GM21576 (cell line): ENCODE measurements at regions not wholly inside any gene's neighbourhood (a gene's known extent, or its start where the extent isn't known, plus 50 kb on each side); places are given as distances from the start of the nearest gene placed in this dataset.

Source experiments
- ATAC-seq: cut with Tn5 transposase; IDR thresholded peaks from one replicate; pipeline ENCODE4 v1.9.1; 2021; ENCODE audit warnings: mild to moderate bottlenecking, moderate library complexity; ENCODE audit not compliant: unreplicated experiment

- no peak for ATAC-seq
These were observed 711.1 kb upstream of the NUDT12 start for GRCh38 chr5:104273725-104274124.

DNA sequence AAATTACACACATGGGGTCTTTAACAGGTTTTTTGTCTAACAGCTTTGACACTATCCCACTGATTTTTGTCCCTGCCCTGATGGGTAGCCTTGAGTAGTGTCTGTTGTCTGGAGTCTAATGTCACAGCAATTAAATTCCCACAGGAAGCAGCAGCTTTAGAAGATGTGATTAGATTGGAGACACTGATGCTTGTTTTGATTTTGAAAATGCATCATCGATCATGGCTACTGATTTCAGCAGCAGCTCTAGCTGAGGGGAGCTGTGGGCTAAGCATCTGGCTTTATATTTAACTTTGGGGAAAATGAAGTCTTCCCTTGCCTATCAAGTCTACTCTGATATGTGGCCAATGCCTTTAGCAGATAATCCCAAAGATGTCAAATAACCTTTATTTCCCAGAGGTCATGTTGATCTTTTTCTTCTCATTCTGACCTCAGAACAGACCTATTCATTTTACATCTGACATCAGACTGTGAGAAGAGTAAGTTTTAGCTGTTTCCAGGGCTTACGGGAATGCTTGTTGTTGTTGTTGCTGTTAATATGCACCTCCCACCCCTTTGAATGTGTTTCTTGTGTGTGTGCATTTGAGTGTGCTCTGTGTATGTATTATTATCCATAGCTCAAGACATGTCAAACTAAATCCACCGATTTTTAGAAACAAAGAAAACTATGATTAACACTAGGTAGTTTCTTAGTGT lies 704.9 kb upstream of the NUDT12 start:
- no peak for ATAC-seq

- ATAC-seq, result no peak
These were observed 703.6 kb upstream of the NUDT12 start for GRCh38 chr5:104266161-104266560.

DNA sequence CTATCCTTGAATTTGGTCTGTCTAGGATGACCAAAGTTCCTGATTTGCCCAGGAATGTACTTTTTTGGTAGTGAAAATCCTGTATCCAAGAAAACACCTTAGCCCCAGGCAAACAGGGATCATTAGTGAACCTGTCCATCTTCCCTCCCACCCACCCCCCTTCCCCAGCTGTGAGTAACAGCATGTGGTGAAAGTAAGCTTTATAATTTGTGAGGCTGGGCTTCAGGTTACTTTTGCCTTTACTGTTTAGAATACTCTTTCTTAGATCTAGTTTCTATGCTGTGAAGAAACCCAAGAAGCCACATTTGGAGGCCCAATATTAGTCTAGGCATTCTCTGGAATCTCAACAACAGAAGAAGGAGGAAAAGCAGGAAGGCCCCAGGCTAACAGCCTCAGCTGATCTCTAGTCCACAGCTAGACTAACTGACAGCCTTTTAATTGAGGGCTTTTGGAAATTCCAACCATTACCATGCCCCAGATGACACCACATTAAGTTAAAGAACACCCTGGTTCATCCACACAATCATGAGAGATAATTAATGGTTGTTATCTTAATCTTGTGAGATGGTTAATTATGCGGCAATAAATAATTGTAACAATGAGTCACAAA lies 703.0 kb upstream of the NUDT12 start:
- ATAC-seq, result no peak

GRCh38 chr5:104247260-104247659 lies 684.7 kb upstream of the NUDT12 start:
- no peak for ATAC-seq

DNA sequence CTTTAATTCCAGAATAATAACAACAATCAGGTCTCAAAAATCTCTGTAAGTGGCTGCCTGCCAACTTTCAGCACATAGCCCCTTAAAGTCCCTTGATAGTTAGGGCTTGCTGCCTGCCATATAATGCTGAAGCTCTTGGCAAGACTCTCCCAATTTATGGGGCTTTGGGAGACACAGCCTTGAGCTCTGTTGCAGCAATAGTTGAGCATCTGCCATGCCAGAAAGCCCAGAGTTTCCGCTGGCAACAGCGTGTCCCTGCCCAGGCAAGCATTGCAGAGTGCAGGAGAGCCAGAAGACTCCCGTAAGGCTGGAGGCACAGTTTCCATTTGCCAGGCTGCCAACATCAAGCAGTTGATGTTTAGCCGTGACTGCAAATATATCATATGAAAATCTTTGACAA lies 678.5 kb upstream of the NUDT12 start:
- no peak for ATAC-seq

DNA sequence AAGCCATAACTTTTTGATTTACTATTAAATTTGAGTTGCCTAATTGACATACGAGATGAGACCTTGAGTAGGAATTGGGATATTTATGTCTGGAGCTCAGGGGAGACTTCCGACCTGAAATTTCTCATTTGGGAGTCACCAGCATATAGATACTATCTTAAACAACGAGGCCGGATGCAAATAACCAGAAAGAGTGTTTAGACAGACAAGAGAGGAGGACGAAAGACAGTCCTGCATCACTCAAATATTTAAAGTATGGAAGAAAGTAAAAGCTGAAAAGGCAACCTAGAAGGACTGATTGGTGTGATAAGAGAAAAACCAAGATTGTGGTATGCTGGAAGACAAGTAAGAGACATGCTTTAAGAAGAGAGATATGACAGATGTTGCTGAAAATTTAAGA lies 675.0 kb upstream of the NUDT12 start:
- no peak for ATAC-seq

DNA sequence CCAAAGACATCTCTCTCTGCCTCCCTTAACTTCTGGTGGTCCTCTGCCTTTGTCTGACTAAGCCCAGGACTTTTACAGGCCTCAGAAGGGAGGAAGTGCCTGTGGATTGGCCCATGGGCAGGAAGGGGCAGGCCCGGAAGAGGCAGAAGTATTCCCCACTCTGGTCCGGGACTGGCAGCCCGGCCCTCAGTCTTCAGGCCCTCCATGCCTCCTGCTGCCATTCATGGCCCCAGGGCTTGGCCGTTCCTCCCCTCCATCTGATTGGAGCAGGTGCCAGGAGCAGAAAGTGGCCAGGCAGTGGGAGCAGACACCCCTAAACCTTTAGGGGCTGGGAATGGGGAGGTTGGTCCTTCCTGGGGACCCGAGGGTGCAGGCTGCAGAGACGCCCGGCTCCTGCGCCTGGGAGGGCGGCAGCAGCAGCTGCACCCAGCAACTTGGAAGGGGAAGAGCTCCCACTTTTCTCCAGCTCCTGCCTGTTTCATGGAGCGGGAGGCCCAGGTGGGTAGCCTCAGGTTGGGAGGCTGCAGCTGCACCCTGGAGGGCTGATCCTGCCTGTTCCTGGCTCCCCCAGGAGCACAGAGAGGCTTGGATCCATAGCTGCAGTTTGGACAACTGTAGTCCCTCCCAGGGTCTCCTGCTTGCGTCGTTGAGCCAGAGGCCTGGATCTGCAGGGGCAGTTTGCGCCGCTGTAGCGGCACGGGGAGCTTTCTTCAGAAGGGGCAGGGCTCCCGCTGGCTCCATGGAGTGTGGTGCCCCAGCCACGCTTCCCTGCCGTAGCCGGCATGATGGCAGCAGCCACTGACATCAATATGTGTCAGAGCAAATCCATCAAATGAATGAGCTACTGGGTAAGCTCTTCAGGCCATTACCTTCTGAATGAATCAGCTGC lies 661.5 kb upstream of the NUDT12 start:
- no peak for ATAC-seq

DNA sequence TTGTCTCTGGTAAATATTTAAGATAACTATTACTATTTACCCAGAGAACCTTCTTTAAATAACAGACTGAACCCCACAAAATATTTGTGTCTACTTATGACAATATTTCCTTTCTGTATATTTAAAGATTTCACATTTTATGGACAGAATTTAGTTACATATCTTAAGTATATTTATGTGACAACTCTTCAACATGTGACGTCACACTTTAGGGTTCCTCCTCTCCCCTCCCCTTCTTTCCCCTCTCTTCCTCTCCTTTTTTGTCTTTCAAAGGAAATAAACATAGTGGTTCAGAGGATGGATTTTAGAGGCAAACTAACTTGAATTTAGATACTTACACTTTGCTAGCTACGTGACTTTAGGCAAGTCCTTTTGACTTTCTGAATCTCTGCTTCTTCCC lies 655.6 kb upstream of the NUDT12 start:
- ATAC-seq, result no peak

GRCh38 chr5:104213216-104213615 lies 650.6 kb upstream of the NUDT12 start:
- no peak for ATAC-seq

DNA sequence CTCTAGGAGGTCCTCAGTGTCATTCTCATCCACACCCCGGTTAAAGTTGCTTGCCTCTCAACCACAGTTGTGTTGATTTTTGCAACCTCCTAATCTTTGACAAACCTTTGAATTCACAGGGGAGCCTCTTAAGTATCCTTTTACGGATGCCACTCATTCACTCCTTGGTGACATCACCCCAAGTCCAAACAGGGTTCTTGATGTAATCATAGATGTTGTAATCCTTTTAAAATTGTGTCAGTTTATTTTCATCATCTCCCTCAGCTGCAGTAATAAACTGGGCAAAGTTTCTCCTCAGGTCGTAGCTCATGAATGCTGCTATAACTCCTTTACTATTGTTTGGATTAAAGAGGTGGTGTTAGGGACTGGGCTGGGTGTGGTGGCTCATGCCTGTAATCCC lies 637.2 kb upstream of the NUDT12 start:
- no peak for ATAC-seq

- ATAC-seq, result no peak
These were observed 635.6 kb upstream of the NUDT12 start for GRCh38 chr5:104198156-104198555.

GRCh38 chr5:104189909-104190308 lies 627.3 kb upstream of the NUDT12 start:
- no peak for ATAC-seq

GRCh38 chr5:104189031-104189430 lies 626.4 kb upstream of the NUDT12 start:
- ATAC-seq, result no peak

DNA sequence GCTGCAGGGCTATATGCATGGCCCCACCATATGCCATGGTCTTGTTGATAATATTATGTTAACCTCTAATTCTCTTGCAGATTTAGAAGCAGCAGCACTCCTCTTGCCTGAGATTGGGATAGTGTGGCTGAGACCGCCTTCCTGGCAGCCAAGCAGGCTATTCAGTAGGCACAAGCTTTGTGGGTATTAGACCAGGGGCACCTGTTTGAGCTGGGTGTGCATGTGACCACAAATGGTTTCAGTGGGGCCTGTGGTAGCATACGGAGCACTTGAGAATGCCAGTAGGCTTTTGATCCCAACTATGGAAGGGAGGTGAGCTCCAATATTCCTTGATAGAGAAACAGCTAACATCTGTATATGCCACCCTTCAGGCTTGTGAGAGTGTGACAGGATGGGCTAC lies 625.1 kb upstream of the NUDT12 start:
- no peak for ATAC-seq

- no peak for ATAC-seq
These were observed 623.9 kb upstream of the NUDT12 start for GRCh38 chr5:104186510-104186909.

DNA sequence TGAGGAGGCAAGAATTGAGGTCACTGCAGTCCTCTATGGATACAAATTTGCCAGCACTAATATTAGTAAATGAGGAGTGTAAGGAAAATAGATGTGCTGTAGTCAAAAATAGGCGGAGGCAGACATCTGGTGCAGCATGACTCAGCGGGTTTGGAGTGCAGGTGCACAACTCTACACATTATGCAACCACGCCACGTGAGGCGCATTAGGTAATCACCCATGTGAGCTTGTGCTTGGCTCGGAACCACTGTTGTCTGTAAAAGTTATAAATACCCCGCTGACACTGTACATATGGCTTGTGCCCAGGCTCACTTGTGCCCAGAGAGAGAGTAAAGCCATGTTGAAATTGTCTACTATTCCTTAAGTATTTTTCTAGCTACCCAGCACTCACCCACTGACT lies 623.5 kb upstream of the NUDT12 start:
- ATAC-seq, result no peak

DNA sequence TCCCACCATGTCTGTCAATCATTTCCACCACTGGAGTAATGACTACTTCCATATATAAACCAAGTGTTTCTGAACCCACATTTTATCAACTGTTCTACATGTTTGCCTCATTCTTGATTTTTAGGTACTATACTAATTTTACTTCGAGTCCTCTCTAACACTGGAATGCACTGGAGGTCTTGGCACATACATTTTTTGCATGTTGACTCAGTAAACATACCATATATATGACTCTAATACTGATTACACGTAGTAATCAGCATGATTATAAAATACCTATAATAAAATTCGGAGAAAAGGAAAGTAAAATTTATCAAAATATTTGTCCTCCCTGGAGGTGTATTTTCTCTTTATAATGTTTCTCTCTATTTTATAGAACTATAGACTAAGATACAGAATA lies 621.7 kb upstream of the NUDT12 start:
- ATAC-seq, result no peak

- ATAC-seq, result no peak
These were observed 616.4 kb upstream of the NUDT12 start for GRCh38 chr5:104178829-104179456.

DNA sequence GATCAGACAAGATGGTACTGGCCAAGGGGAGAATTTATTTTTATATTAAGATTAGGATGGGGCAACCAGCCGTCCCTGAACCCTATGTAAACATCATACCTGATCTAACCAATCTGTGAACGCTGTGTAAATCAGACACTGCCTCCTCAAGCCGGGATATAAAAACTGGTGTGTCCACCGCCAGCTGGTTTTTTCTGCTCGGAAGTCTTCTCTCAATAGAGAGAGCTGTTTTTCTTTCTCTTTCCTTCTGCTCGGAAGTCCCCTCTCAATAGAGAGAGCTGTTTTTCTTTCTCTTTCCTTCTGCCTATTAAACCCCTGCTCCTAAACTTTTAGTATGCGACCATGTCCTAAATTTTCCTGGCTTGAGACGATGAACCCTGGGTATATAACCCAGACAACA lies 615.5 kb upstream of the NUDT12 start:
- no peak for ATAC-seq

GRCh38 chr5:104177651-104178050 lies 615.1 kb upstream of the NUDT12 start:
- ATAC-seq, result no peak
